Activated T-cell treated with anti-CD3 and anti-CD28 coated beads, Interleukin-2, amount 50 U/mL, for 48 hours (primary cell): ENCODE measurements at regions not wholly inside any gene's neighbourhood (a gene's known extent, or its start where the extent isn't known, plus 50 kb on each side); places are given as distances from the start of the nearest gene placed in this dataset.
"Not testable (repeated sequence)": the region's sequence is repeated elsewhere in the genome, so short reads cannot be mapped to it uniquely, and the experiment has no call there.

Source experiments
- DNase-seq, 2 experiments: peaks; one replicate each; pipeline ENCODE4 v3.0.0-alpha.2; 2020

DNA sequence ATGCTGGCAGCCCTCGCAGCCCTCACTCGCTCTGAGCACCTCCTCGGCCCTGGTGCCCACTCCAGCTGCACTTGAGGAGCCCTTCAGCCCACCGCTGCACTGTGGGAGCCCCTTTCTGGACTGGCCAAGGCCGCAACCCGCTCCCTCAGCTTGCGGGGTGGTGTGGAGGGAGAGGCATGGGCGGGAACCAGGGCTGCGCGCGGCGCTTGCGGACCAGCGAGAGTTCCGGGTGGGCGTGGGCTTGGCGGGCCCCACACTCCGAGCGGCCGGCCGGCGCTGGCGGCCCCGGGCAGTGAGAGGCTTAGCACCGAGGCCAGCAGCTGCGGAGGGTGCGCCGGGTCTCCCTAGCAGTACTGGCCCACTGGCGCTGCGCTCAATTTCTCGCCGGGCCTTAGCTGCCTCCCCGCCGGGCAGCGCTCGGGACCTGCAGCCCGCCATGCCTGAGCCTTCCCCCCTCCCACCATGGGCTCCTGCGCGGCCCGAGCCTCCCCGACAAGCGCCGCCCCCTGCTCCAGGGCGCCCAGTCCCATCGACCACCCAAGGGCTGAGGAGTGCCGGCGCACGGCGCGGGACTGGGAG lies 283.7 kb upstream of the TMEM132C start:
- not testable (repeated sequence) for DNase-seq

DNA sequence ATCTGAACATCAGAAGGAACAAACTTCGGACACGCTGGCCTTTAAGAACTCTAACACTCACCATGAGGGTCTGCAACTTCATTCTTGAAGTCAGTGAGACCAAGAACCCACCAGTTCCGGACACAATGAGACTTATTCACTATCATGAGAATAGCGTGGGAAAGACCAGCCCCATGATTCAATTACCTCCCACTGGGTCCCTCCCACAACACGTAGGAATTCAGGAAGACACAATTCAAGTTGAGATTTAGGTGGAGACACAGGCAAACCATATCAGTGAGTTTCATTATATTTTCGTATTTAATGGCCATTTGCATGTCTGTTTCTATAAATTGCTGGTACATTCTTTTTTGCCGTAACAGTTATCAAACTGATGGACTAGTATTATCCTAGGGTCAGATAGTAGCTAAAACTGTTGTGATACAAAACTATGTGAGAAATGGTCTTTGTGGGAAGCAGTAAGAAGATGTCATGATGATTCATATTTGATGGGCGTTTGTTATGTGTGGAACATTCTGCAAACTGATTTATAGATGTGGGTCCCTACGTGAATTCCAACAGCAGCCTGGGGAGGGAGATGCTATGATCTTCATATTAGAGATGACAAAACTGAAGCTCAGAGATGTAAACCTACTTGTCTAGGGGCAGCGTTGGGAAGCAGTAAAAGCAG lies 282.4 kb upstream of the TMEM132C start:
- DNase-seq: no peak

DNA sequence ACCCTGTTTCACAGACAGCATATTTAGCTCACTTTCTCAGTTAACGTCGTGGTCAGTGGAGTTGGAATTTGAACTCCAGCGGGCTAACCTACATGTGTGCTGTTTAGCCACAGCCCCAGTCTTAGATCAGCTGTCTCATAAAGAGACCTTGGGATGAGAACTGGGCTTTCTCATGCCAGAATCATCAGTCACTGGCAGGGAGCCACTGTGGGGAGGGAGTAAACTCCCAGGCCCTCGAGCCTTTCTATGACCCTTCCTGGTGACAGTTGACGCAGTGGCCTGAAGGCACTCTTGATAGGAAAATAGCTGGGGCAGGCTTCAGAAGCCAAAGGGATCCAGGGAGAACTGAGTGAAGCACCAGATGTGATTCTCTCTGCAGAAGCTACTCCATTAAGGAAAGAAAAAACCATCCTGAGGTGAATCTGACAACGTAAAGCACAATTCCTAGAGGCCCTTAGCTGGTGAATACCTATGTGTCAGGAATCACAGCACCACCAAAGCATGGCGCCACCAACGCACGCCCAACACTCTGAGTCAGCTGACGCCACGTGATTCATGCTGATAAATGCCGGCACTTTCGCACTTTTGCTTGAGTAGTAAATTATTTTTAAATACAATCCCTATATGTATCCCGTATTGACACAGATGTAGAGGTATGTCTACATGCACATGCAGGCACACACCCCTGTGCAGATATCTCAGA lies 279.6 kb upstream of the TMEM132C start:
- no peak for DNase-seq

DNA sequence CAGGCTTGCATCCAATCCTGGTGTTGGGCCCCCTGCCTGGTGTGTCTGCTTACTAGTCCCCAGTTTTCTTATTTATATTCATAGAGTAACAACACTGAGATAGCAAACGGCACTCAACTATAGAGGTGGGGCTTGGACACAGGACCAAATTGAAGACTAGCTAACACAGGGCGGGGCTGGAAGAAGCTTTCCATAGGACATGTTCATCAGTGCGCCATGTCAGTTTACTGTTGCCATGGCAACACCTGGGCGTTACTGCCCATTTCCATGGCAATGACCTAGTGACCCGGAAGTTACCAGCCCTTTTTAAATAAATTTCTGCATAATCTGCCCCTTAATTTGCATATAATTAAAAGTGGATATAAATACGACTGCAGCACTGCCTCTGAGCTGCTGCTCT lies 275.5 kb upstream of the TMEM132C start:
- DNase-seq: no peak

DNA sequence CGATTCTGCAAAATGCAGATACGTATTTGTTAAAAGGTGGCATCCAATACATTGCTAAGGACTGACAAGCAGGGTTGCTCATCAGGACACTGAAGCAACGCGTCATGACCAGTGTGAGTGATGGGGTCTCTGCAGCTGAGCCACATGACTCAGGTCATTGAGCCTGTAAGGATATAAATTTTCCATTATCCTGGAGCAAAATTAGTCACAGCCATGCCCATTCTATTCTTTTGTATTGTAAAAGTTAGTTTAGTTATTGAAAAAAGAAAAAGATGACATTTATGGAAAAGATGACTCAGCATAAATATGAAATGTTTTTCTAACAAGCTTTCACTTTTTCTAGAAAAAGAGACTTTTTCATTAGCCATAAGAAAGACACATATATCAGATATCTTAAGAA lies 268.0 kb upstream of the TMEM132C start:
- no peak for DNase-seq

DNA sequence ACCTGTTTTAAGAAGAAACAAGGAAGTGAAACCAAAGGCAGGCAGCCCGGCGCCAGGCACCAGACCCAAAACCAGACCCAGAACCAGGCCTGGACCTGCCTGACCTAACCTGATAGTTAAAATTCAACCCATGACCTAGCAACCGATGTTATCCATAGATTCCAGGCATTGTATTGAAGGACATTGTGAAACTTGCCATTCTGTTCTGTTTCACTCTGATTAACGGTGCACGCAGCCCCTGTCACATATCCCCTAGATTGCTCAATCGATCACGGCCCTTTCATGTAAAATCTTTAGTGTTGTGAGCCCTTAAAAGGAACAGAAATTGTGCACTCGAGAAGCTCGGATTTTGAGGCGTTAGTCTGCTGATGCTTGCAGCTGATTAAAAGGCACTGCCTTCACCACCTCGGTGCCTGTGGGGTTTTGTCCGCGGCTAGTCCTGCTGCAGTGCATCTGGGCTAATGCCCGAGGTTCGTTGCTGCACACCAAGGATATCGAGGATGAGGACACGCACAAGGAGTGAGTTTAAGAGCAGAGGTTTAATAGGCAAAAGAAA lies 262.5 kb upstream of the TMEM132C start:
- no peak for DNase-seq

DNA sequence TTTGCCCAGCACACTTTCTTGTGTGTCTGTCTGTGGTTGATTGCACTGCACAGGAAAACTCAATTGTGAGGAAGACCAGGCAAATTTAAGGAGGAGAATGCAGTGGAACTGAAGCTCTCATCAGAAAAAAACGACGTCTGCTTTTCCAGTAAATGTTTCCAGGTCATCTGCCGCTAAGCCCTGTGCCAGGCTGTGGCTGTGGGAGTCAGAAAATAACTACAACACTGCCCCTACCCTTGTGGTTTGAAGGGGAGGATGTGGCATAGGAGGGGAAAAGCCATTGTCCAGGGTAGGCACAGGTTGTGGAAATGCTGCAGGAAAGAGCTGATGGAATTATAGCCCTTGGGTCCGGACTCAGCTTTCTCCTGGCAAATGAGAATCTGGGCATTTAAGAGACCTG lies 259.7 kb upstream of the TMEM132C start:
- DNase-seq: no peak

DNA sequence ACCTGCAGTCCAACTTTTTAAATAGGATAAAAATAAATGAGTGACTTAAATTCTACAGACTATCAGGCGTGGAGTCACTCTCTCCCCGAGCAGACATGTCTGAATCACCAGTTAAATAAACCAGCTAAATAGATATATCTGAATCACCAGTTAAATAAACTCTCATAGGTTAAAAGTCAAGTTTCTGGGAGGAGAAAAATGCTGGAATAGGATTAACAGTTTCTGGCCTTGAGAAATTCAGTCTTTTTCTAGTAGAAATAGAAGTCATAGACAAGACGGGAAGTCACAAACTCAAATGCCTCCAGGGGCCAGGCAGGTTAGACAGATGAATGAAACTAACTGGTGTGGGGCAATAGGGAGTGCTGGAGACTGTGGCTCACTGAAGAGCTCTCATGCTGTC lies 258.6 kb upstream of the TMEM132C start:
- DNase-seq: no peak

DNA sequence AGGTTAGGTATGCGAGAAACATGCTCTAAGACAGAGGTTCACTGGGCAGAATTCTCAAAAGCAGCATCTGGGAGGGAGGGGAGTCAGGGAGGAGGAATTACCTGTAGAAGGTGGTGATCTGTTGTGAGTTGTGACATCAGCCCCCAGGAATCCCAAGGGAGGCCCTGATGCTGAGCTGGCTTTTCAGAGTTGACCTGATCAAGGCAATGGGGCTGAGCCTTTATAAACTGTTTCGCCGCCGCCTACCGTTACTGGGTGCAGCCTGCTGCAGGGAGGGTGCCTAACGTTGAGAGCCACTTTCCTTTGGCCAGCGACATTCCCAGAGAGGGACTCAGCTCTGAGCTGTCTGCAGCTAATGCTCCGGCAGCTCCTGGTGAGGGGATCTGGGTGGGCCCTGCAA lies 257.9 kb upstream of the TMEM132C start:
- DNase-seq: no peak

DNA sequence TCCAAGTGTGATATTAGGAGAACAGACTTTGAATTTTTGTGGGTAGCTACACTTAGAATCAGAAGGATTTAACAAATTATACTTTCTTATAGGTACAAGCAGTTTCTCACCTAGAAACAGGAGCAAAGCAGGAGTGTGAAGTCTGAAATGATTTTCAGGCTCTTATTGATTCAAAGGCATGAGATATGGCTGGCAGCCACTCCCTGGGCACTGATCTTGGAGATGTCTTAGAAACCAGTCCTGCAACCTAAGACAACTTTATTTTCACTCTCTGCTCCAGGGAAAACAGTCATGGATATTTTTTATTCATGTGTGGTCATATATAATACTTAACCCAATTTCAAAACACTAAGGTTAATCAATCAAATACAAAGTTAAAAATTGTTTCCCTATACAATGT lies 254.9 kb upstream of the TMEM132C start:
- DNase-seq: no peak

DNA sequence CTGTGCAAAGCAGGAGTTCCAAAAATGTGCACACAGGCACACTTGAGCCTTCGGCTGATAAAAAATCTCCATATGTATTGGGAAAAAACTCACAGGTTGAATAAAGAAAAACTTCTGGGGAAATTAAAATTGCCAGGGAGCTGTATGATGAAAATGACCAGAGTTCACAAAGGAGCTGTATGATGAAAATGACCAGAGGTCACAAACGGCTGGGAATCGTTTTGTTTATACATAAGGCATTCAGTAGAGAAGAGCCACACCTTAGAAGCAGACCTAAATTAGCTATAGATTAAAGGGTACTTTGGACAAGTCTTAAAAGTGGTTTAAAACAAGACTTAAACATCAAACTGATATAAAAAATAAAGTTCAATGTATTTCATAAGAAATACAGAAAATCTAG lies 251.7 kb upstream of the TMEM132C start:
- no peak for DNase-seq

DNA sequence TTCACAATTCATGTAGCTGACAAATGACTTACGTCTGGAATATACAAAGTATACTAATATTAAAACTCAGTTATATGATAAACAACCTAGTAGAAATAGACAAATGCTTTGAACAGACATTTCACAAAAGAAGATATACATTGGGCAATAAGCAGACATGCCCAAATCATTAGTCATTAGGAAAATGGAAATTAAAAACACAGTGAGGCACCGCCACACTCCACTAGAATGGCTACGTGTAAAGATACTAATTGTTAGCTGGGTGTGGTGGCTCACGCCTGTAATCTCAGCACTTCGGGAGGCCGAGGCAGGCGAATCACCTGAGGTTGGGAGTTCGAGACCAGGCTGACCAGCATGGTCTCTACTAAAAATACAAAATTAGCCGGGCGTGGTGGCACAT lies 248.9 kb upstream of the TMEM132C start:
- DNase-seq: no peak

DNA sequence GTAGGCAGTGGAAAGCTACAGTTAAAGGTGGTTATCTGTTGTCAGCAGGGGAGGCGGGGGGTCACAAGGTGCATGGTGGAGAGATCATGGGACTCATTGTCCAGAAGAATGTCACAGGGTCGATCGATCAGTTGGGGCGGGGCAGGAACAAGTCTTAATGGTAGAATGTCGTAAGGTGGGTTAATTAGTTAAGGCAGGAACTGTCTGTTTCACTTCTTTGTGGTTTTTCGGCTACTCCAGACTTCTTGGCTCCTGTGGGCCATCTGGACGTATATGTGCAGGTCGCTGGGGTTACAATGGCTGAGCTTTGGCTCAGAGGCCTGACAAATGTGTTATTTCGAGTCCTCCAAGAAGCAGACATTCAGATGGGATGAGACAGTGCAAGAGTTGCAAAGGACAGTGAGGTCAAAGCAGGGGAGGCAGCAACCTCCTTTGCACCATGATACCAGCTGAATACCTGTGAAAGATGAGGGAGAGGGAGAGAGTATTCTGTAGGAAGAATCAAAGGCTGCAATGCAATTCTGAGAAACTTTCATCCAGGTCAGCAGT lies 246.9 kb upstream of the TMEM132C start:
- DNase-seq: no peak

DNA sequence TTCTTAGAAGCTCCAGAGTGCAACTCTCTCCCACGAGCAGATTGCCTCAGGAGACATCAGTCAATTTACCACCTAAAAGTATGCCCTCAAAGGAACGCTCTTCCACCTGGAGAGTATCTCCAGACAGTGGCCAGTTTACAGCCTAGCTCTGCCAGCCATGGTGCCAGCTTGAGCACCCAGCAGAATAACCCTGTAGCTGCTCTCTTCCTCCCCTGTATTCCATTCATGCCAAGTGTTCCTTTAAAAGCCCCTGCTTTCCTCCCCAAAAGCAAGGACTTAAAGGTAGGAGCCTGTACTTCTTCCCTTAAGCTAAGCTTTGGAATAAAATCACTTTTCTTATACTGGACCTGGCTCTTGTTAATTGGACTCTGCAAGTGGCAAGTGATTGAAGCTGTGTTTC lies 245.4 kb upstream of the TMEM132C start:
- DNase-seq: no peak

DNA sequence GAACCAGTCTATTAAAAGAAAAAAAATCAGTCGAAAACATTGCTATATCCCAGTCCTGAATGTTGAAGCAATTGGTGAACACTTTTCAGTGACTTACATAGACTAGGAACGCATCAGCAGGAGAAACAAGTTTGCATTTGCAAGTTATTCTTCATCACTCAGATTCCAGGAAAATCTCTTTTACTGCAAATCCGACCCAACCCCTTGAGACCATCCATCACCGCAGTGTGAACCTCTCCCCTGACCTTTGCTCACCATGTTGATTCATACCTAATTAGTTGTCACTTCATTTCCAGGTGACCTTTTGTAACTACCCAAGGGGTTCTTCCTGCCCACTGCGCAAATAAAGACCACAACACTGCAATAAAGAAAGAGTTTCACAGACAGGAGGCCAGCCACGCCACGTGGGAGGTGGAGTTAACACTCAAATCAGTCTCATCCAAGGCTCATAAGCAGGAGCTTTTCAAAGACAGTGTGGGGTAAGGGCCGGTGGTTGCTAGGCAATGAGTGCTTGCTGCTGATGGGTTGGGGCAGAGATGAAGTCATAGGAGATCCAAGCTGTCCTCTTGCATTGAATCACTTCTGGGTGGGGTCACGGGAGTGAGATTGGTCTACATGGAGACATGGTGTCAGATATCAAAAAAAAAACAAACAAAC lies 241.3 kb upstream of the TMEM132C start:
- DNase-seq: no peak

DNA sequence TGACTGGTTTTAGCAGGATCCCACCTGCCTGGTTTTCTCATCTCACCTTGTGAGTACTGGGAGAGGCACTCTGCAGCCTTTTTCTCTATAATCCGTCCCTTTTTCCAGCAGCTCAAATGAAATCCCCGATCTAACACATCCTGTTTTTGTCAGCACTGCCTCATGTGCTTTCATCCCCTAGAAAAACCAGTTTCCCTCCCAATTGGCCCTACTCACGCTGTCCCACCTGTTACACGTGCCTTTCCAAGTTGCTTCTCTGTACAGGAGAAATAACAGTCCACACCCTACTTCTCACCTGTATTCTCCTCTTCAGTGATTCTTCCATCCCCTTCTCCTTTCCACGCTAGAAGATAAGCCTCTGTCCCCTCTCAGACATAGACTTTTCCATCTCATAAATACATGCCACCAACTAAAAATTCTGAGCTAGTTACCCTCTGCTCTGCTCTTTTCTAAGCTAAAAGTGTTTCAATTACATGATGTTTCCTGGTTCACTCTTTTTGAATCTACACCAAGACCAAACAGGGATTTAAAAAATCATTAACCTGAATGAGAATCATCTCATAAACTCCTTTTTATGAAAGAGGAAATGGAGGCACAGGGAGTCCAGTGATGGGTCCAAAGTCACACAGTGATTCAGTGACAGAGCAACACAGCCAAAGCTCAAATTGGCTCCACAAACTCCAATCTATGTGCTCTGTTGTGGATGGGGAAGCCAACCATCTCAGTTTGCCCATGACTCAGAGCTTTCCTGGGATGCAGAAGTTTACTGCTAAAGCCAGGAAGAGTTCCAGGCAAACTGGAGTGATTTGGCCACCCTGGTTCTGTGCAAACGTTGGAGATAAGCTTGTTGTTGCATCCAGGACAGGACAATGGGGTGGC lies 240.0 kb upstream of the TMEM132C start:
- no peak for DNase-seq

DNA sequence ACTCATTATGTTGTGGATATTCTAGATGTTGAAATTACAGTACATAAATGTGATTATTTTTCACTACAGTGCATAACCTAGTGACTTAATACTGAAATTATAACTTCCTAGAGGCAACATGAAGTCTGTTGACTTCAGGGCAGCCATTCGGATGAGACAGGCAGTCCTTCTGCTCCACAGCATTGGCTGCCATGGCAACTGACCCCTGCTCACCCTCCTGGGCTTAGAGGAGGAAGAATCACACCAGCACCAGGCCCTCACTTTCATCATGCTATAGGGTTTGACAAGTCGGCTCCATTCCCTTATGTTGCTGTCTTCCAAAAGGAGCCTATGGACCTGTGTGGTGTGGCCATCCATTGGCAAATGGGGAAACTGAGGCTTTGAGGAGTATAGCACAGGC lies 233.5 kb upstream of the TMEM132C start:
- no peak for DNase-seq

DNA sequence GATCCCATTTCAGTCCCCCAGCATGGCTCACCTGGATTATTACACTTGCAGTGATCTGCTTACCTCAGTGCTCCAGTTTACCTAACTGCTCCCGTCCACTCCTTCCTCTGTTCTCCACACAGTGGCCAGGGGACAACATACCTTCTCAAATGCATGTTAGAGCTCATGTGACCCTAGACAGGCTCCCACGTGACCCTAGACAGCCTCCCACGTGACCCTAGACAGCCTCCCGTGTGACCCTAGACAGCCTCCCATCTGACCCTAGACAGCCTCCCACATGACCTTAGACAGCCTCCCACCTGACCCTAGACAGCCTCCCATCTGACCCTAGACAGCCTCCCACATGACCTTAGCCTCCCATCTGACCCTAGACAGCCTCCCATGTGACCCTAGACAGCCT lies 226.0 kb upstream of the TMEM132C start:
- no peak for DNase-seq

DNA sequence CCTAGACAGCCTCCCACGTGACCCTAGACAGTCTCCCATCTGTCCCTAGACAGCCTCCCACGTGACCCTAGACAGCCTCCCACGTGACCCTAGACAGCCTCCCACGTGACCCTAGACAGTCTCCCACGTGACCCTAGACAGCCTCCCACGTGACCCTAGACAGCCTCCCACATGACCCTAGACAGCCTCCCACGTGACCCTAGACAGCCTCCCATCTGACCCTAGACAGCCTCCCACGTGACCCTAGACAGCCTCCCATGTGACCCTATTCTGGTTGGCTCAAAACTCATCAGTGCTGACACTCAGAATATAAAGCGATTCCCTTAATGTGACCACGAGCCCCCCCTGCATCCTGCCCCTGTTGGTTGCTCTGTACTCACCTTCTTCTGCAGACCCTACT lies 224.7 kb upstream of the TMEM132C start:
- DNase-seq: not testable (repeated sequence)

DNA sequence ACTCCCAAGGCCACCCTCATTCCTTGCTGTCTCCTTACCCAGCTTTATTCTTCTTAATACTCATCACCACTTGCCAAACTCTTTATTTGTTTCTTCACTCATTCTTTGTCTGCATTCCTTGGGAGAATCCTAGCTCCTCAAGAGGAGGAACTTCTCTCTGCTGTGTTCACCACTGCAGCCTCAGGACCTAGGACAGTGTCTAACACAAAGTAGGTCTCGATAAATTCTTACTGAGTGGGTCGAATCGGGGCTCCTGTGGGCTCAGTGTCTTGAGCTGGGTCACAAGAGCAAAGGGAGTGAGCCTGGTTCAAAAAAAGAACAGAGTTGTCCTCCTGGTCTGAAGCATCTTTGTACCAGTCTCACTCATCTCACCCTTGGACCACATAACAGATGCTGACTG lies 224.1 kb upstream of the TMEM132C start:
- no peak for DNase-seq

DNA sequence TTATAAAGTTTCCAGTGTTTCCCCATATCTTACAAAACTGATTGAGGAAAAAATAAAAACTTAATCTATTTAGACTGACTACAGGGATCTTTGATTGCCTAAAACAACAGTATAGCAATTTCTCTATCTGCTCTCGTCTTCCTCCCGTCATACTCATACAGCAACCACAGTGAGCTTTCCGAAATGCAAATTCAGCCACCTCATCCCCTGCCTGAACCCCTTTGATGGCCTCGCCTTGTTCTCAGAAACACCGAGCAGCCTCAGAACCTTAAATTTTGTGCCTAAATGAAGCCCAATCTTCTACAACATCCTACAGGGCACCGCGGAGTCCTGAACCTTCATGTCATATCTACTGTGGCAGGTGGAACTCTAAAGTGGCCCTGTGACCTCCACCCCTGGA lies 223.7 kb upstream of the TMEM132C start:
- no peak for DNase-seq
